ENCODE measurements at regions not wholly inside any gene's neighbourhood (a gene's known extent, or its start where the extent isn't known, plus 50 kb on each side); places are given as distances from the start of the nearest gene placed in this dataset.

GRCh38 chr18:73660931-73661856 lies 486.4 kb downstream of the FBXO15 start:
- in situ Hi-C loops (cut with HindIII; ENCODE audit: low sequenced_read_pairs), result no loop called here

GRCh38 chr18:73656691-73657090 lies 490.9 kb downstream of the FBXO15 start:
- in situ Hi-C loops (cut with HindIII; ENCODE audit: low sequenced_read_pairs), result no loop called here

DNA sequence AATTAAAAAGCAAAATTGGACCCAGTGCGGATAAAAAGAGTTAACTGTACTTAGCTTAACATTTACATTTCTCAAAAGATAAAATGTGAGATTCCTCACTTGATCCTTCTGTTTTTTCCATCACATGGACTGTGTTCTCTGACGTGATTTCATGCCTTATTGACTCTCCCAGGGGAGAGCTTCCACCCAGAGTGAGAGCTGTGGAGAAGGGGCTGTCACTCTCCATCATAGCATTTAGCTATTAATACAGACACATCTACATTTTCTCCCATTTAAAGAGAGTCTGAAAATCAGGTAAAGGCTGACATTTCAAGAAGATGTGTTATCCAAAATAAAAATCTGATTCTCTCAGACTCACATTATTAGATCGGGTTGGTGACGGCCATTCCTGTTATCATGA lies 493.8 kb downstream of the FBXO15 start:
- in situ Hi-C loops (cut with HindIII; ENCODE audit: low sequenced_read_pairs), result no loop called here

DNA sequence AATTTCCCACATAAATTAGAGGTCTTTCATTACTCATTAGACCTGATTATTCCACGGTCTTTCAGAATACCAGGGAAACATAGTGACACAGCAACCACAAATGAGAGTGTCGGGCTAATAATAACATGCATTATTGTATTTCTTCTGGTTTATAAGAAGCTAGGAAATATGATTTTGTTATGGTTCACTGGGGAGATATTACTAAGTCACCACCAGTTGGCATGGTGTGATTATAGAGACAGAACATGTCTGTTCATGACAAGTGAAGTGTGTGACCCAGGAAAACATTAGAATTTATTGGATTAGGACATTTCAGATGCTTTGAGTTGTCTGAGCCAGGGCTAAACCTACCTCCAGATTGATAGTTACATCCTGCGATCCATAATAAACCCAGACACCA lies 494.4 kb downstream of the FBXO15 start:
- in situ Hi-C loops (cut with HindIII; ENCODE audit: low sequenced_read_pairs), result no loop called here

DNA sequence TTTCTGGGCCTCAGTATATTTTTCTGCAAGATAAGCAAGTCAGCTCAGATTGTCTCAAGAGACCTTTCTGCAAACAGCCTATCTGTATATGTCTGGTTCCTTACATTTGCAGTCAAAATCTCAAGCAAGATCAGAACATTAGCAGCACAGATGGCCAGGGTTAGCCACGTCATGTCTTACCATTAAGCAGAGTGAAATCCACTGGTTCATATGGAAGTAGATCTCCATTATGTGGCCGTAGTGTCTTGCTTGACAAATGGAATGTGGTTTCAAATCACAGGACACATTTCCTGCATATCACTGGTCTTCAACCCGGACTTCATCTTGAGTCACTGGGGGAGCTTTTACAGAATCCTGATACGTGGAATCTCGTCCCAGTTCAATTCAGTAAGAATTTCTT lies 500.2 kb downstream of the FBXO15 start:
- in situ Hi-C loops (cut with HindIII; ENCODE audit: low sequenced_read_pairs), result no loop called here

GRCh38 chr18:73646772-73647171 lies 500.9 kb downstream of the FBXO15 start:
- in situ Hi-C loops (cut with HindIII; ENCODE audit: low sequenced_read_pairs), result no loop called here

- in situ Hi-C loops (cut with HindIII; ENCODE audit: low sequenced_read_pairs), result no loop called here
These were observed 501.4 kb downstream of the FBXO15 start for GRCh38 chr18:73646196-73646595.

- in situ Hi-C loops (cut with HindIII; ENCODE audit: low sequenced_read_pairs), result no loop called here
These were observed 502.4 kb downstream of the FBXO15 start for GRCh38 chr18:73645160-73645715.

DNA sequence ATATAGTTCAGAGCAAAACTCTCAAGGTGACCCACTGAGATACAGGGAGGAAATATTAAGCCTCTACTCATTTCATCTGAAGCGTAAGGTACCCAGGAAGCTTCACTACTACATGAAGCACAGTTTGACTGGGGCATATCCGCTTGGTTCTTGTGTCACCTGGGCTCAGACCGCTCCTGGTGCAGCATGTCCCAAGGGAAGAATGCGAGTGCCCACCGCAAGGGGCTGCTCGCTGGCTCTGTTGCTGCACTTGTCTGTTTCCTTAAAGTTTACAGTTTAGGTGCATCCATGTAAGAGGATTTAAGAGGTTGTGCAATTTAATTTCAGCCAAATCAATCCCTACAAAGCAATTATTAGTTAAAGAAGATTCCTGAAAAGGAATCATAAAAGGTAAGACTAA lies 507.8 kb downstream of the FBXO15 start:
- in situ Hi-C loops (cut with HindIII; ENCODE audit: low sequenced_read_pairs), result no loop called here

DNA sequence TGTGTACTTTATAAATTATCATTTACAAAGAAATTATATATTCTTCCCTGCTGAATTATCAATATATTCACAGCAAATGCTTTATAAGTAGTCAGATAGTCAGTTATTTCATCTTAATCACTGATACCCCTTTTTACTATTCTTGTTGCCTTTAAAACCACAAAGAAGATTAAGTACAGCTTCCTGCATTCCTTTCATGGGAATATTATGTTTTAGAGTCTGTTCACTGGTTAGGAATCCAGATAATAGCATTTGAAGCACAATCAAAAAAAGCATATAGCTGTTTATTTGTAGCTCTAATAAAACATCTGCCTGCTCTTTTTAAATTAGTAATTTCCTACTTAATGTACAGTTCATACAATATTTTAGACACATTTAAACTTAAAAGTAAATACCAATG lies 508.9 kb downstream of the FBXO15 start:
- in situ Hi-C loops (cut with HindIII; ENCODE audit: low sequenced_read_pairs), result no loop called here

DNA sequence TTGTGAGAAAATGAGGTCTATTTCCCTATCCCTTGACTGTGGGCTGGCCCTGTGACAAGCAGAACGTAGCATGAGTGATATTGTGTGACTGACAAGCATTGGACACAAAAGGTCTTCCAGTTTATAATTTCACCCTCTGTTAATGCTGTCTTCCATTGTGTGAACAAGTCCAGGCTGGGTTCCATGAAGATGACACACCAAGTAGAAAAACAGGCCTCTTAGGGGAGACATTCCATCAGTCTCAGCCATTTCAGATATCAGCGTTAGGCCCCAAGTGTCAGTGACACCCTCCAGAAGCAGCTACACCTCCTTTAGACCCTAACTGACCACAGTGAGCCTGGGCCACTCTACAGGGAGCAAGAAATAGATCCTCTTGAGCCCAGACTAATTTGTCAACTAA lies 511.3 kb downstream of the FBXO15 start:
- in situ Hi-C loops (cut with HindIII; ENCODE audit: low sequenced_read_pairs), result no loop called here

GRCh38 chr18:73626859-73627258 lies 520.8 kb downstream of the FBXO15 start:
- in situ Hi-C loops (cut with HindIII; ENCODE audit: low sequenced_read_pairs), result no loop called here

DNA sequence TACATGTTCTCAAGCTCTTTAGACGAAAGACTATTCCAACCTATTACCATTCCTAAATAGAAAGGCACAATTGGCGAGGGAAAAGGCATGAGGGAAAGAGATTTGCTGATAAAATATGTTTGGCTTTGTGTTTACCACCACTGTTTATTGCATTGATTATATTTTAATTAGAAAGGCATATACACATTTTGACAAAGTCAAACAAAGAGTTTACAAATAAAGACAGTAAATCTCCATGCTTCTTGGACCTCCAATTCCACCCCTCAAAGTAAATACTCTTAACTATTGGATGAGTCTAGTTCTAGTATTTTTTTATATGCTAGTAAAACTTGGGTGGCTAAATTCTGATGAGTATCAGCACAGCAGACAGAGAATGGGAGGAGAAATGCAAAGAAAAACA lies 521.4 kb downstream of the FBXO15 start:
- in situ Hi-C loops (cut with HindIII; ENCODE audit: low sequenced_read_pairs), result no loop called here

DNA sequence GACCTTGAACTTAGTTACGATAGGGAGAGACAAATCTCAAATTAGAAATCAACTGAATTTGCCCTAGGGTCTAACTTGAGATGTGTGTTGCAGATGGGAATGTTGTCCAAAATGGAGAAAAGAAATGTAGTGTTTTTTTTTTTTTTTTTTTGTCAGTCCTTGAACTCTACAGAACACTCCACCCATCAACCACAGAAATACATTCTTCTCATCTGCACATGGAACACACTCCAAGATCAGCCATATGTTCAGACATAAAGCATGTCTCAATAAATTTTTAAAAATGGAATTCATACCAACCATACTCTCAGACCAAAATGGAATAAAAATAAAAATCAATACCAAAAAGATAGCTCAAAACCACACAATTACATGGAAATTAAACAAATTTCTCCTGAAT lies 526.5 kb downstream of the FBXO15 start:
- in situ Hi-C loops (cut with HindIII; ENCODE audit: low sequenced_read_pairs), result no loop called here

DNA sequence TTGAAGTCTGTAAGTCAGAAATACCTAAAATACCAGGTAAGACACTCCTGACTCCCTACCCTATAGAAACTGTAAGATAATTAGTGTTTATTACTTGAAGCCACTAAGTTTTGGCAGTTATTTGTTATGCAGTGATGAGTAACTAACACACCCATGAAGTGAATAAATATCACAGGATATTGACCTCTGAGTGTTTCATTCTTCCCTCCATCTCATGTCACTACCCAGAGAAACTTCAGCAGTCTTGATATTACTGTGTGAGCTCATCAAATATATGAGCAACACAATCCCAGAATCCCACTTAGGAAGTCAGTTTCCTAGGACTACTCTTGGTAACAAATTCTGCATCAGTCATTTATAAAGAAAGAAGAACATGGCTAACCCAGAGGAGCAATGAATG lies 529.7 kb downstream of the FBXO15 start:
- in situ Hi-C loops (cut with HindIII; ENCODE audit: low sequenced_read_pairs), result no loop called here

DNA sequence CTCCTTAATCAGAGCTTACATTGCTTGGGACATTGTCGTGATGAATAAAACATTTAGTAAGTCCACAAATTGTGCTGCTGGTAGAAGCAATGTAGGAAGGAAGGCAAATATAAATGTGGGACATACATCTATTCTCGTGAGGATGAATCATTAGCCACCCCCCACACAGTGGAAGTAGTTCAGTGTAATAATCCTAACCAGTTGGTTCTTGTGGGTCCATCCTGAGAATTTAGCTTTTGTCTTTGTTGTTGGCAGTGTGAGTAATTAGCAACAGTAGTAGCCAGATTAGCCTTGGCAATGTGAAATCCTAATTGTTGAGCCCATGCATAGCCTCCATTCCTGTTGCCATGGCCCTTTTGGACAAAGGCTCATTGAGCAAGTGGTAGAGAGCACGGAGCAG lies 532.1 kb downstream of the FBXO15 start:
- in situ Hi-C loops (cut with HindIII; ENCODE audit: low sequenced_read_pairs), result no loop called here

DNA sequence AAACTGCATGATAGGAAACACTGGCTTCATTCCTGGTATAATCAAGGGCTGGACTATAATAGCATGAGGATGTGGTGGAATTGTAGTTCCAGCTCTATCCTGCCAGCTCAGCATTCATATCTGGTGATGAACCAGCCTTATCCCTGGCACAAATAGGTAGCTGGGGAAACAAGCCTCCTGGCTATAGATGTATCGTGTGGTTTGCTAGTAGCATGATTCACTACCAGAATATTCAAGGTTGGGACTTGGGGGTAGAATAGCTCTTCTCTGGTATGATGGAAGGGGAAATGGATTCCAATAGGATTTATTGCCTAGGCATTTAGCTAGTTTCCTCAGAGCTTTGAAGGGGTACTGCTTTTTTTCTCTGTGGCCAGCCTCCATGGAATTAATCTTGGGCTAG lies 532.8 kb downstream of the FBXO15 start:
- in situ Hi-C loops (cut with HindIII; ENCODE audit: low sequenced_read_pairs), result no loop called here

DNA sequence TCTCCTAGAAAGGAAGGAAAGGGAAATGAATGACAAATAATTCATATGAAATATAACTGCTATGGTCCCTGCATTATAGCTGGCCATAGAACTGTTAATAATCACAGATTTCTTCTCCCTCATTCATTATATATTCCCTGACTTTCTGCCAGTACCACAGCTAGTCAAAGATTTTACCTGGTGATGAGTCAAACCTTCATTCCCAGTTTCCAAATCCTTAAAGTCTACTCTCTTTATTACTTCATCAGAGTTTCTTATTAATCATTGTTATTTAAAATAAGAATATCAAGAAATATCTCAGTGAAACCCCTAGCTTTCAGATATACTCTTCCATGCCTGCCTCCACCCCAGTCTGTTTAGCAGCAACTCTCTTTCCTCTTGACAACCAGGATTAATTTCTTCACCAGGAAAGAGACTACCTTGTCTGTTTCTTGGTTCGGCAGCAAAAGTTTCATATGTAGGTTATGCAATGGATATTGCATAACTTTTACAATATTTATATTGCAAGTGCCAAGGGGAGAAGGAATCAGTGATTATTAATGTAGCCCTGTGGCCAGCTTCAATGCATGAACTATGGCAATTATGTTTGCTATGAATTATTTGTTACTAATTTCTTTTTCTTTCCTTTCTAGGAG lies 533.8 kb downstream of the FBXO15 start:
- in situ Hi-C loops (cut with HindIII; ENCODE audit: low sequenced_read_pairs), result no loop called here

DNA sequence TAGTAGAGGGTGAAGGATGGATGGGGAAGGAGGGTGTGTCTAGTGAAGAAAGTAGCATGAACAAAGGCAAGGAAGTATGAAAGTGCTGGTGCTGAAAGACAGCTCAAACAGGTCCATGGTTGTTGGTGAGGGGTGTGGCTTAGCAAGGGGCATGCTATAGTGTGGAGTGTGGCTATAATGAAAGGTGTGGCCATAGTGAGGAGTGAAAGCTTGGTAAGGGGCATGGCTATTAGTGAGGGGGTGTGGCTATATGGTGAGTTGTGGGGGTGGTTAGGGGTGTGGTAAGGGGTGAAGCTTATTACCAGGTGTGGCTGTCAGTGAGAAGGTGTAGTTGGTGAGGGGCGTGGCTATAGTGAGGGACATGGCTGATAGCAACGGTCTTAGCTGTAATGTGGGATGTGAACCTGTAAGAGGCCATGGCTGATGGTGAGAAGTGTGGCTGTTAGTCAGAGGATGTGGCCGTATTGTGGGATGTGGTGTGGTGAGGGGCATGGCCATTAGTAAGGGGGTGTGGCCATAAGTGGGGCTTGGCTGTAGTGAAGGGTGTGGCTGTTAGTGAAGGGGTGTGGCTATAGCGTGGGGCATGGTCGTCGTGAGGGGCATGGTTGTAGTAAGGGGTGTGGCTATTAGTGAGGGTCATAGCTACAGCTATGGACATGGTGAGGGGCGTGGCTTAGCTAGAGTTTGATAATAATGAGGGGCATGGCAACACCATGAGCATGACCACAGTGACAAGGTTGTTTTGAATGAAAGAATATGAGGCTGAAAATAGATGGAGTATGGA lies 549.6 kb downstream of the FBXO15 start:
- in situ Hi-C loops (cut with HindIII; ENCODE audit: low sequenced_read_pairs), result no loop called here

DNA sequence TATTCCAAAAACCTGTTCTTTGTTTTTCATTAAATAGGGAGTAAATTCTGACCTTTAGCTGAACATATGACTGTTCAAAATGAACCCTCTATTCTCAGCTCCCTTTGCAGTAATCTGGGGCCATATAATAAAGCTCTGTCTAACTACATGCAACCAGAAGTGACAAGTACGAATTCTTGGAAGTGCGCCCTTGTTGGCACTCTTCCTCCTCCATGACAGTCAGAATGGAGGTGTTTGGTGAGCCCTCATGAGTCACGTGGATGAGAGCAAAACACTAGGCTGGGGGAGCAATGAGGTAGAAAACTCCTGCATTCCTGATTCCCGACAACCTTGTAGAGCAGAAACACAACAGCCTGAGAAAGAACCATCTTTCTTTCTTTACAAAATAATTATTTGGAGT lies 552.9 kb downstream of the FBXO15 start:
- in situ Hi-C loops (cut with HindIII; ENCODE audit: low sequenced_read_pairs), result no loop called here

GRCh38 chr18:73593207-73593606 lies 554.4 kb downstream of the FBXO15 start:
- in situ Hi-C loops (cut with HindIII; ENCODE audit: low sequenced_read_pairs), result no loop called here
